ENCODE measurements at regions not wholly inside any gene's neighbourhood (a gene's known extent, or its start where the extent isn't known, plus 50 kb on each side); places are given as distances from the start of the nearest gene placed in this dataset.

GRCh38 chr9:89655990-89656657, 51.3 kb downstream of the GADD45G start:
- H3K4me1 ChIP-seq, result no peaks in the 10 kb centered on the region
- TF ChIP-seq, protein P1, sequence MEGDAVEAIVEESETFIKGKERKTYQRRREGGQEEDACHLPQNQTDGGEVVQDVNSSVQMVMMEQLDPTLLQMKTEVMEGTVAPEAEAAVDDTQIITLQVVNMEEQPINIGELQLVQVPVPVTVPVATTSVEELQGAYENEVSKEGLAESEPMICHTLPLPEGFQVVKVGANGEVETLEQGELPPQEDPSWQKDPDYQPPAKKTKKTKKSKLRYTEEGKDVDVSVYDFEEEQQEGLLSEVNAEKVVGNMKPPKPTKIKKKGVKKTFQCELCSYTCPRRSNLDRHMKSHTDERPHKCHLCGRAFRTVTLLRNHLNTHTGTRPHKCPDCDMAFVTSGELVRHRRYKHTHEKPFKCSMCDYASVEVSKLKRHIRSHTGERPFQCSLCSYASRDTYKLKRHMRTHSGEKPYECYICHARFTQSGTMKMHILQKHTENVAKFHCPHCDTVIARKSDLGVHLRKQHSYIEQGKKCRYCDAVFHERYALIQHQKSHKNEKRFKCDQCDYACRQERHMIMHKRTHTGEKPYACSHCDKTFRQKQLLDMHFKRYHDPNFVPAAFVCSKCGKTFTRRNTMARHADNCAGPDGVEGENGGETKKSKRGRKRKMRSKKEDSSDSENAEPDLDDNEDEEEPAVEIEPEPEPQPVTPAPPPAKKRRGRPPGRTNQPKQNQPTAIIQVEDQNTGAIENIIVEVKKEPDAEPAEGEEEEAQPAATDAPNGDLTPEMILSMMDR (IDR thresholded peaks at IDR 0.05), result no peak
- H3K27ac ChIP-seq, result no peak overlapping the region
- no peaks in the 10 kb centered on the region for H3K27me3 ChIP-seq
- no peak overlapping the region for H3K4me3 ChIP-seq
- H3K9me3 ChIP-seq, result no peaks in the 10 kb centered on the region
- intact Hi-C loops (cut with DNase I), result no loop called here
- H3K36me3 ChIP-seq, result no peaks in the 10 kb centered on the region
- no peak for DNase-seq (ENCODE audit: low spot score in 2 of 2)

GRCh38 chr9:89657295-89657694, 52.5 kb downstream of the GADD45G start:
- TF ChIP-seq, protein P1 (IDR thresholded peaks at IDR 0.05), result no peak
- no peak overlapping the region for H3K27ac ChIP-seq
- no peaks in the 10 kb centered on the region for H3K27me3 ChIP-seq
- no peaks in the 10 kb centered on the region for H3K9me3 ChIP-seq
- H3K36me3 ChIP-seq, result no peaks in the 10 kb centered on the region
- intact Hi-C loops (cut with DNase I), result no loop called here
- peaks cover 4 to 6% of the 10 kb centered on the region in 2 donors for H3K4me1 ChIP-seq
- no peak for DNase-seq (ENCODE audit: low spot score in 2 of 2)
- H3K4me3 ChIP-seq, result no peak overlapping the region

GRCh38 chr9:89657765-89658164, 53.0 kb downstream of the GADD45G start:
- no peak for DNase-seq (ENCODE audit: low spot score in 2 of 2)
- H3K4me3 ChIP-seq, result no peak overlapping the region
- no peak overlapping the region for H3K27ac ChIP-seq
- H3K27me3 ChIP-seq, result no peaks in the 10 kb centered on the region
- no peaks in the 10 kb centered on the region for H3K36me3 ChIP-seq
- no peaks in the 10 kb centered on the region for H3K9me3 ChIP-seq
- intact Hi-C loops (cut with DNase I), result no loop called here
- TF ChIP-seq, protein P1 (IDR thresholded peaks at IDR 0.05), result no peak
- H3K4me1 ChIP-seq, result peaks cover 4 to 11% of the 10 kb centered on the region in 2 donors

DNA sequence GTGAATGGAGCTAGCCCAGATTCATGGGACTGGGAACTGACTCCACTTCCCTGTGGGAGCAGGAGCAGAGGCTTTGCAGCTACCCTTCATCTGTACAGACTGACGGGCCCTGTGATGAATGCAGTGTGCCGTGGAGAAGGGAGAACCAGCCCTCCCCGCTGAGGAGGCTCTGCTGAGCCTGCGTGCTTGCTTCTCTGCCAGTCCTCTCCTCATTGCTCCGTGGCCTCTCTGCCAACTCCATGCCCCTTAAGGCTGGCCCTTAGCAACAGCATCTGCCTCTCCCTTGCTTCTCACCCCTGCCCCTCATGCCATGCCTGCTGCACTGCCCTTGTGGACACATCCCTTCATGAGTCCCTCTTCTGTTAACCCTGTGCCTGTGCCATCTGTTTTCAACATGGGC, 53.6 kb downstream of the GADD45G start:
- no peak overlapping the region for H3K27ac ChIP-seq
- intact Hi-C loops (cut with DNase I), result no loop called here
- no peaks in the 10 kb centered on the region for H3K9me3 ChIP-seq
- TF ChIP-seq, protein P1 (IDR thresholded peaks at IDR 0.05), result no peak
- no peak overlapping the region for H3K4me3 ChIP-seq
- peaks cover 4 to 11% of the 10 kb centered on the region in 2 donors for H3K4me1 ChIP-seq
- no peaks in the 10 kb centered on the region for H3K36me3 ChIP-seq
- H3K27me3 ChIP-seq, result no peaks in the 10 kb centered on the region
- no peak for DNase-seq (ENCODE audit: low spot score in 2 of 2)

- intact Hi-C loops (cut with DNase I), result no loop called here
- no peak overlapping the region for H3K4me3 ChIP-seq
- no peak overlapping the region for H3K27ac ChIP-seq
- H3K27me3 ChIP-seq, result no peaks in the 10 kb centered on the region
- no peaks in the 10 kb centered on the region for H3K36me3 ChIP-seq
- TF ChIP-seq, protein P1 (IDR thresholded peaks at IDR 0.05), result no peak
- H3K9me3 ChIP-seq, result no peaks in the 10 kb centered on the region
- H3K4me1 ChIP-seq, result peaks cover 4 to 11% of the 10 kb centered on the region in 2 donors
- DNase-seq (ENCODE audit: low spot score in 2 of 2), result no peak
These were observed 54.1 kb downstream of the GADD45G start for GRCh38 chr9:89658931-89659330.

GRCh38 chr9:89659473-89659872, 54.7 kb downstream of the GADD45G start:
- H3K9me3 ChIP-seq, result no peaks in the 10 kb centered on the region
- H3K27me3 ChIP-seq, result no peaks in the 10 kb centered on the region
- DNase-seq (ENCODE audit: low spot score in 2 of 2), result no peak
- no peak overlapping the region for H3K27ac ChIP-seq
- peaks cover 4 to 11% of the 10 kb centered on the region in 2 donors for H3K4me1 ChIP-seq
- intact Hi-C loops (cut with DNase I), result no loop called here
- H3K36me3 ChIP-seq, result no peaks in the 10 kb centered on the region
- TF ChIP-seq, protein P1 (IDR thresholded peaks at IDR 0.05), result no peak
- no peak overlapping the region for H3K4me3 ChIP-seq

All from ascending aorta (tissue), 2 donors.